Stimulated activated CD8-positive, alpha-beta memory T cell treated with anti-CD3 and anti-CD28 coated beads, Interleukin-15, amount 100 ng/mL, for 48 hours (primary cell): ENCODE measurements at regions not wholly inside any gene's neighbourhood (a gene's known extent, or its start where the extent isn't known, plus 50 kb on each side); places are given as distances from the start of the nearest gene placed in this dataset.

Source experiments
- DNase-seq, 2 donors: peaks; one replicate each; pipeline ENCODE4 v3.0.0-alpha.2; 2020; ENCODE audit warnings: low read depth in 2 of 2

- no peak for DNase-seq
Observed at GRCh38 chr15:39301589-39301999, 279.3 kb upstream of the THBS1 start.

GRCh38 chr15:39302936-39303335, 277.9 kb upstream of the THBS1 start:
- no peak for DNase-seq

DNA sequence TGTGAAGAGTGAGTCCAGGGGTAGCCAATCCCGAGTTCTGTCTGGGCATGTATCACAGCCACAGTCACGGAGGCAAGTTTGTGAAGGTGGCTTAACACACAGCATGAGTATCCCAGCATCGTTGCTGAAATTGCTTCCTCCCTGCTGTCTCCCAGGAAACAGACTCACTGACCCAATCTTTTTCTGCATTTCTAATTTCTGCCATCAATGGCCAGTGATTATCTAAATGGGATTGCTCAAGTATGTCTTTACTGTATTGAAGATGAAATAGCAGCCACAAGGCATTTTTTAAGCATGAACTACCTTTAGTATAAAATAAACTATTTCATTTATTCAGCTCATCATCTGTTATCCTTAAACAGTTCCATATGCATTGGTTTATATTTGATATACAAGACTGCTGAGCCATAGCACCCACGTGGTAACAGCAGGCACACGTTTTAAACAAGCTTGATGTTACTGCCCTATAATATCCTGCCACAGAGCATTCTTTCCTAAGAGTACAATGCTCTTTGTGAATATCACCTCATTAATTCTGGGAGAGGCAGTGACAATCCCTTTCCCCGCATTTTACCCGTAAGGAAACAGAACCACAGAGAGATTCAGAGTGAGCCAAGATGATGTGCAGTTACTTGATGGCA, 276.6 kb upstream of the THBS1 start:
- DNase-seq: no peak

- no peak for DNase-seq
Observed at GRCh38 chr15:39304931-39305728, 275.7 kb upstream of the THBS1 start.

DNA sequence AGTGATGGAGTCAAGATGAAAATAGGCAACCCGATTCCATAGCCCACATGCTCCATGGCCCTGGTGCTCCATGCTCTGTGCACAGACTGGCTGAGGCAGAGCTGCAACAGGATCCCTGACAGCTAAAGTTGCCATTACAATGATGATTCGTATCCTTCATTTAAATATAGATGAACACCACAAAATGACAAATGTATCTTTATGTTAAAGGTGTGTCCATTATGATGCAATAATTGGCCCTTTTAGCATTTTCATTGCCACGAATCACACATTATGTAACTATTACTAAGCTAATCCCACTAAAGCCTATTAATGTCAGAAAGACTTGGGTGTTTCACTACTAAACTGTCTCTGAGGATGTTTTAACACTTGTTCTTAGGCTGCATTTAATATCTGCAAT, 270.2 kb upstream of the THBS1 start:
- DNase-seq: no peak

DNA sequence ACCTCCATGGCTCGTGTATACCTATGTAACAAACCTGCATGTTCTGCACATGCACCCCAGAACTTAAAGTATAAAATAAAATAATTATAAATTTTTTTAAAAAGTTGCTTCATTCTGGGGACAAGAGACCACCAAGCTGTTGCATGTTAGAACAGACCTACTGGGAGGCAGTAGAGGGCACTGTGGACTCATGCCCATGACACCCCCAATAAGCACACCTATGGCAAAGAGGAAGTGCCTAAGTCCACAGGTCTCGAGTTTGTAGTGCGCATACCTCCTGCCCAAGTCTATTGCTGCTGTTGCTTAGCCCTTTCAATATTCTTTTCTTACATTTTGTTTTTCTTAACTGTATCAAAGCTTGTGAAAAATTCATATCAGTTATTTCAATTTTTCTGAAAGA, 267.9 kb upstream of the THBS1 start:
- no peak for DNase-seq

GRCh38 chr15:39313467-39313866, 267.4 kb upstream of the THBS1 start:
- DNase-seq: no peak

DNA sequence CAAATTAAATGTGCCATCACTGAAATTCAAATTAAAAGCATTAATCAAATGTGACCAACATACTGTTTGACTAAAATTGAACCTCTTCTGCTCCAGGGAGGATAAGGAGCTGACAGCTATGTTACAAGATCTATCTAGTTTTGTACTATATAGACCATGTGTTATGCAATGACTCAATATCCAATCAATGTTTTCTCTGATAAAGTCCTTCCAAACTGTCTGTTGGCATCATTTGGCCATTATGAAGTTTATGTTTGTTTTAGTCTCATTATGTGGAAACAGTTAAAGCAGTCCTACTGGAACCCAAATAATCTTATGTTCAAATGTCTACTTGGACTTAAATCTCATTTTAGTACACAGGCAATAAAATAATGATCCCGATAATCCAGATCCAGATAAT, 267.0 kb upstream of the THBS1 start:
- DNase-seq: no peak

- no peak for DNase-seq
Observed at GRCh38 chr15:39315206-39315850, 265.6 kb upstream of the THBS1 start.

DNA sequence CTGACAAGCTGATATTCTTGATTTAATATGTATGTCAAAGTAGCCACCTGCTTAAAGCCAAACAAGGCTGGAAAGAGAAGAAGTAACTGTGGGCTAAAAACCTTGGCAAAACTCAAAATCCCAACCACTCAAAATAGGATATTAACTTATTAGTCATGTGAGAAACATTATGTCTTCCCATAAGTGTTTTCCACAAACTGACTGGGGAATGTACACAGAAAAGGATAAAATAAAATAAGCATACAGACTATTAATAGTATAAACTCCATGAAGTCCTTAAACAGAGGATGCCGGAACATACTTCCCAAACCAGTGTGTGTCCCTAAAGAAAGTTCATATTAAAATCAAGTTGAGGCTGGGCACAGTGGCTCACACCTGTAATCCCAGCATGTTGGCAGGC, 263.7 kb upstream of the THBS1 start:
- DNase-seq: no peak

DNA sequence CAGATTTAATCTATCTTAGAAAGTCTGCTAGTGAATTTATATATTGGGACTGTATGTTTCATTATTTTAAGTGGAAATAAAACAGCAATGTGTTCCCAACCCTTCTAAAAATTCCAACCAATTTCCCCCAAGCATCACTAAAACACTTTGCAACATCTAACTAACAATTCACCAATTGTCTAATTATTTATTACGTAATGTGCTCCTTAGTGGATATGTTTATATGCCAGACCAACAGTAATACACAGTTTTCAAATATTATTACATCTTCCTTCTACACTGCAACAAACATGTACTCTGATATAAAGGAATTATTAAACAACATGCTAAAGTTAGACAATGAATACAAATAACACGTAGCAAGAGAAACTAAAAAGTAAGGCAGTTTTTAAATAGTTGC, 262.6 kb upstream of the THBS1 start:
- DNase-seq: no peak

GRCh38 chr15:39320355-39320754, 260.5 kb upstream of the THBS1 start:
- DNase-seq: no peak

- no peak for DNase-seq
Observed at GRCh38 chr15:39320886-39321285, 260.0 kb upstream of the THBS1 start.

GRCh38 chr15:39321977-39322376, 258.9 kb upstream of the THBS1 start:
- DNase-seq: no peak

DNA sequence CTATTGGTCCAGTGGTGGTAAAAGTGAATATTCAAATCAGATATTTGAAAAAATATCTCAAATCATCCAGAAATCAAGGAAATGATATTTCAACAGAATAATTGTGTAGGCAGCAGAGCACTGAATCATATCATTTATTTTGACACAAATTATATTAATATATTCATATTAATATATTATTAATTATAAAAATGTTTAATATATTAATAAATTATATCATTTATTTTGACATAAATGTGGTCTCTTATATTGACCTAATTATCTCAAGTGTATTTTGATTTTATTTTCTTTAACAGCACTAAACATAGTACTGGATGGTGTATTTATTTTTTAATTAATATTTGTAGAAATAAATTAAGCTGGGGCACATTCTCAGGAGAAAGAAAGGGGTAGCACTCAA, 257.7 kb upstream of the THBS1 start:
- no peak for DNase-seq

- DNase-seq: no peak
Observed at GRCh38 chr15:39323706-39324105, 257.2 kb upstream of the THBS1 start.

GRCh38 chr15:39326306-39326975, 254.4 kb upstream of the THBS1 start:
- no peak for DNase-seq

DNA sequence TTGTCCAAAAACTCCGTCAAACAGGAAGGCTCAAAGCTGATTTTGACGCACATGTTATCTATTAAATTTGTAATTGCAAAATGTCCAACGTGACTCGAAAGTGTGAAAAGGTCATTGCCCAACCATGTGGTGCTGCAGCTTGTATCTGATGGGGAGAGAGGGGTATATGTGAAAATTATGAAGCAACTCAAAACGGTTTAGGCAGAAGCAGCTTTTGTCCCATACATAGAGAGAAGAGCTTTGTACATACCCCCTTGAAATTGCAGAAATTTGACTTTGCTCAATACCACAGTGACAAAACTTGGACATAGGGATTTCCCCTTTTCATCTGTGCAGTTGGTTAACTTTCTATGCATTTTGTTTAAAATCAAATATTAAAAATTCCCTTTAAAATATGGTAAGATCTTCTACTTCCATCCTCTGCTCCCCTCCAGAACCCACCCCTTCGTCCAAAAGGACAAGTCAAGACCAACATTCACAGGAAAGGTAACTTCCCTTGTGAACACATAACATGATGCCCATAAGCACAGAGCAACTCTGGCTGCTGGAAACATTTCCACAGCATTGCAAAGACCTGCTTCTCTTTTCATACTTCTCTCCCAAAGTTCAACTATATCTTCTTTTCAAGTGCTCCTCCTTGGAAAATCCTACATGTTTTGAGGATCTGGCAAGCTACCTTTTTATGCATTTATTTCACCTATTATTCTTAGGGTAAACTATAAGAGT, 253.7 kb upstream of the THBS1 start:
- no peak for DNase-seq

- DNase-seq: no peak
Observed at GRCh38 chr15:39330061-39330460, 250.8 kb upstream of the THBS1 start.

- DNase-seq: no peak
Observed at GRCh38 chr15:39331584-39331983, 249.3 kb upstream of the THBS1 start.

DNA sequence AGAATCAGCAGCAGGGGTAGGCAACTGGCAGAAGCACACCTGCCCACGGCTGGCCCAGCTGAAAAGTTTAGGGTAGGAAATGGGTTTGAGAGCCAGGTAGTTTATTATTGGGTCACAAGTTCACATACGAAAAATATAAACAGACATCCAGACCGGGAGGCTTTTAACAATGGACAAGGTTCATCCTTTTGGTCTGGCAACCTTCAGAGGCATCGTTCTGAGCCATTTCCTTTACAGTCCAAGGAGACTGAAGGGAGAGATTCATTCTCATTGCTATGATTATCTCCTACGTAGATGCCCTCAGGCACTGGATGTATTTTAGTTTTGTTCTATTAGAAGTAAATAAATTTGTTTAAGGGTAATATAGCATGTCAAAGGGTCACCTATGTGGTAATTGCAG, 248.0 kb upstream of the THBS1 start:
- no peak for DNase-seq

GRCh38 chr15:39333393-39333792, 247.5 kb upstream of the THBS1 start:
- no peak for DNase-seq
